Astrocyte of the cerebellum (primary cell): ENCODE measurements at regions not wholly inside any gene's neighbourhood (a gene's known extent, or its start where the extent isn't known, plus 50 kb on each side); places are given as distances from the start of the nearest gene placed in this dataset.
A peak's percentile ranks its signal among the peaks of the same experiment; 100 is the strongest.

ENCODE experiments used
- DNase-seq: peaks from one replicate; pipeline ENCODE4 v3.0.0-alpha.2; 2011; ENCODE audit warnings: low read depth
- H3K4me3 ChIP-seq: 2 replicates; pipeline ENCODE4 v1.5.1; 2011; ENCODE audit warnings: mild to moderate bottlenecking, low read depth, low read length, moderate library complexity
- in situ Hi-C: cut with HindIII; loops from 2 replicates; pipeline ENCODE4 v1.10.0; 2017; ENCODE audit warnings: low sequenced_read_pairs
- TF ChIP-seq, protein P1 (sequence below): IDR thresholded peaks from 2 replicates; pipeline ENCODE4 v1.5.1; 2012; ENCODE audit warnings: low read length, low read depth, moderate library complexity, mild to moderate bottlenecking; ENCODE audit errors: missing control alignments

DNA sequence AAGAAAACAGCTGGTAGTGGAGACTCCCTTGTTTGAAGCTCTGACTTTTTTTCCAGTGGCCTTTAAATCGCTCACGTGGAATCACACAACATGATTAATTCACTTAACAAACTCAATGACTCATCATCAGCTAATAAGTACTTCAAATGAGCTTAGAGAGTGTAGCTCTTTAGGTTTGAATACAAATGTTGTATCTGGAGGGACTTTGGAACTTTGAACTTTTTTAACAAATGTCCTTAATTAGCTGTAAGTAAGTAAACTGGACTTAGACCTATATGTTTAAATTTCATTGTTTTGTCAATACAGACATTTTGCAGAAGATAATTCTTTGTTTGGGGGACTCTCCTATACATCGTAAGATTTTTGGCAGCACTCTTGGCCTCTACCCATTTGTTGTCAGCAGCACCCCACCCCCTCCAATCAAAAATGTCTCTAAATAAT, 581.1 kb downstream of the SPRY1 start:
- TF ChIP-seq, protein P1, sequence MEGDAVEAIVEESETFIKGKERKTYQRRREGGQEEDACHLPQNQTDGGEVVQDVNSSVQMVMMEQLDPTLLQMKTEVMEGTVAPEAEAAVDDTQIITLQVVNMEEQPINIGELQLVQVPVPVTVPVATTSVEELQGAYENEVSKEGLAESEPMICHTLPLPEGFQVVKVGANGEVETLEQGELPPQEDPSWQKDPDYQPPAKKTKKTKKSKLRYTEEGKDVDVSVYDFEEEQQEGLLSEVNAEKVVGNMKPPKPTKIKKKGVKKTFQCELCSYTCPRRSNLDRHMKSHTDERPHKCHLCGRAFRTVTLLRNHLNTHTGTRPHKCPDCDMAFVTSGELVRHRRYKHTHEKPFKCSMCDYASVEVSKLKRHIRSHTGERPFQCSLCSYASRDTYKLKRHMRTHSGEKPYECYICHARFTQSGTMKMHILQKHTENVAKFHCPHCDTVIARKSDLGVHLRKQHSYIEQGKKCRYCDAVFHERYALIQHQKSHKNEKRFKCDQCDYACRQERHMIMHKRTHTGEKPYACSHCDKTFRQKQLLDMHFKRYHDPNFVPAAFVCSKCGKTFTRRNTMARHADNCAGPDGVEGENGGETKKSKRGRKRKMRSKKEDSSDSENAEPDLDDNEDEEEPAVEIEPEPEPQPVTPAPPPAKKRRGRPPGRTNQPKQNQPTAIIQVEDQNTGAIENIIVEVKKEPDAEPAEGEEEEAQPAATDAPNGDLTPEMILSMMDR = no peak
- DNase-seq = no peak
- no peak overlapping the region for H3K4me3 ChIP-seq
- in situ Hi-C loops = no loop called here

DNA sequence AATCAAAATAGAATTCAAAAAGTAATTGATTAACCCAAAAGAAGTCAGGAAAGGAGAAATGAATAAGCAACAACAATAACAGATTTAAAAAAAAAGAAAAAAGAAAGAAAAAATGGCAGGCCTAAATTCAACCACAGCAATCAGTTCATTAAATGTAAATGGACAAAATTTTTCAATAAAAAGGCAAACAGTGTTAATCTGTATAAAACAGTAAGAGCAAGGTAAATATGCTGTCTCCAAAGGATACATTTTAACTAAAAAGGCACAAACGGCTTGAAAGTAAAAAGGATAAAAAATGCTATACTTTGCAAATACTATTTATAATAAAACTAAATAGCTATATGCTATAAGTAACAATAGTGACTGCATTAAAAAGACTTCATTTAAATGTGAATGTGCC, 582.0 kb downstream of the SPRY1 start:
- in situ Hi-C loops = no loop called here
- no peak for DNase-seq
- TF ChIP-seq, protein P1 = no peak
- H3K4me3 ChIP-seq = no peak overlapping the region

DNA sequence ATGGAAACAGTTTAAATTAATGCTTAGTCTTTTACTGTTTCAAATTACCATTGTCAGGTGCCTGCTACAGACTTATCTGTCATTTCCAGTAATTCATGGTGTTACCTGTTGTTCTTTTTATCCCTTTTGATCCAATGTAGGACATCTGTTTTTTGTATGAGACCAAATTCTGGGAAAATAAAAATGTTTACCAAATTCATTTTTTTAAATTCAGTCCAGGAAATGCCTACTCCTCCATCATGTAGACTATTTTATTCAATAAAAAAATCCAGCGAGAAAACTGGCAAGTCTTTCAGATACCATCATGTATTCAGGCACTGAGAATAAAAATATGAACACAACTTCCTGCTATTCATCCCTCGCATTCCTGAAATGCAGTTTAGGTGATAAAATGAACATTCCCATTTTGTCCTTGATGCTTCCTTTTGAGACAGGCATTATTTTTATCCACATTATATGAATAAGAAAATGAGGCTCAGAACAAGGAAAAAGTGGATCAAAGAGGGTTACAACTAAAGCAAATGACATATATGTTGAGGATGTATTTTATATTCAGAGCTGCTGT, 584.2 kb downstream of the SPRY1 start:
- TF ChIP-seq, protein P1 = no peak
- in situ Hi-C loops = no loop called here
- no peak for DNase-seq
- H3K4me3 ChIP-seq = no peak overlapping the region

DNA sequence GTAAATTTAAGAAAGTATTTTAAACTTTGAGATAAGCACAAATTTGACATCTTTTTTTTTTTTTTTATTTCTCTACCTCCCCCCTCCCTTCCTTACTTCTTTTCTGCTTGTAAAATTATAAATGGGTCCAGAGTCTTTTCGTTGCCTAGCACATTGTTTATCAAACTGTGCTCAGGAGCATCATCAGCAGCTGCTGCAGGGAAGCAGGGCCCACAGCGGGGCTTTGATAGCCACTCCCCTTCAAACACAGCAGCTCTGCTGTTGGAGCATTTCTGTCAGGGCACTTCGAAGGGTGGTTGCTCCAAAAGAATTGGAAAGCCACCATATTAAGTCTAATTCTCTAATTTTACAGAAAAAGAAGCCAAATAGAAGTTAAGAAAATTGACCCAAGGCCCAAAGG, 588.3 kb downstream of the SPRY1 start:
- TF ChIP-seq, protein P1 = no peak
- no peak overlapping the region for H3K4me3 ChIP-seq
- no peak for DNase-seq
- in situ Hi-C loops = no loop called here

DNA sequence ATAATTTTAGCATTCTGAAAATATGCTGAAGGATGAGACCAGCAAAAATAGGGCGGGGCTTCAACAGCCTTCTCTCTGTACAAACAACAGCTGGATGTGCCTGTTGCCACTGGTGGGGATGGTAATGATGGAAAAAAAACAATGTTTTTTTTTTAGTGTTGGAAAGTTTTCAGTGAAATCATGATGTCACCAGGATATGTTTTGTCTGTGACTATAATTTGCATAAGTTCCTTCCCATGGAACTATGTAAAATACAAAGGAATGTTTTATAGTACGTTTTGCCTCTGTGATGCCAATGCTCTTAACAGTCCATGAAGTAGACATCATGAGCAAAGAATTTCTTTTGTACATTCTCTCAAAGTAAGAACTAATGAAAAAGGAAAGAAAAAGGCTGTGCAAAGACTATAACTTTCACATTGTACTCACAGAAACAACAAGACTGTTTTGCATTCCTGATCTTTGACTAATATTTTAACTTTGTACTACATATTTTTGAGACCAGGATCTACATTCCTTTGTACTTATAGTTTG, 589.7 kb downstream of the SPRY1 start:
- peak; percentile 88 for DNase-seq
- no peak overlapping the region for H3K4me3 ChIP-seq
- TF ChIP-seq, protein P1 = no peak
- in situ Hi-C loops = no loop called here

DNA sequence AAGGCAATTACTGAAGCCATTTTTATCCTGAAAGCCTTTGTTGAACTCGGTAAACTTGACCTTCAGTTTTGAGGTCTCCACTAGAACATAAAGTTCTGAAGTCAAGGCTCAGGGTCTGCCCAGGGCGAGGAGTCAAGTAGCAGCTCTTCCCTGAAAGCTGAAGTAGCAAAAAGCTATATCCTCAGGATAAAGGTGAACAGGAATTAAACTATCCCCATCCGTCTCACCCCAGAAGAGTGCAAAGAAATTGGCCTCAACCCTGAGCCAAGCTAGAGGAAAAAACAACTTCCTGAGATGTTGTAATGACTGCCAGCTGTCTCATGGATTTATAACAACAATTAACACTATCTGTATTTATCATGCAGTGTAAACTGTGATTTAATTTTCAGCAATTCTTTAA, 590.8 kb downstream of the SPRY1 start:
- in situ Hi-C loops = no loop called here
- DNase-seq = no peak
- TF ChIP-seq, protein P1 = no peak
- no peak overlapping the region for H3K4me3 ChIP-seq
